Pancreas (tissue), 10 donors: ENCODE measurements at regions not wholly inside any gene's neighbourhood (a gene's known extent, or its start where the extent isn't known, plus 50 kb on each side); places are given as distances from the start of the nearest gene placed in this dataset.
"Not testable (repeated sequence)": the region's sequence is repeated elsewhere in the genome, so short reads cannot be mapped to it uniquely, and the experiment has no call there.

Source experiments
- ATAC-seq, 4 donors: fragments of 200-7000 bp; cut with Tn5 transposase; one replicate each; pipeline versions ENCODE4 v1.8.0 to v1.9.1; 2020; ENCODE audit warnings: mild to moderate bottlenecking in 4 of 4, moderate library complexity in 4 of 4
- DNase-seq, 6 donors: peaks; one replicate each; pipeline ENCODE4 v3.0.0-alpha.2; 2020
- FAIRE-seq: peaks from 2 replicates; lab custom pipeline; 2012; peaks lifted over from hg19 to GRCh38; lab: Jason Lieb, UNC
- H3K27ac ChIP-seq, 4 donors: fragments of 200-600 bp; sonication (generic); 1 replicate in 3 of 4; 2 replicates in 1 of 4; pipeline versions ENCODE4 v1.5.0 to v1.8.0; 2020
- H3K27me3 ChIP-seq, 4 donors: fragments of 200-600 bp; one replicate each; pipeline ENCODE4 v1.8.0; 2021
- H3K36me3 ChIP-seq, 3 donors: fragments of 200-600 bp; sonication (generic) in 1 of 3; one replicate each; pipeline versions ENCODE4 v1.5.0 to v1.8.0; 2020 to 2021
- H3K4me1 ChIP-seq, 3 donors: fragments of 200-600 bp; one replicate each; pipeline ENCODE4 v1.8.0; 2021
- H3K4me3 ChIP-seq, 4 donors: fragments of 200-600 bp; sonication (generic) in 2 of 4; one replicate each; pipeline versions ENCODE4 v1.5.0 to v1.8.0; 2020 to 2021
- H3K9me3 ChIP-seq, 4 donors: fragments of 200-600 bp; one replicate each; pipeline ENCODE4 v1.8.0; 2021
- CTCF ChIP-seq, 4 donors: fragments of 200-600 bp; sonication (generic) in 3 of 4; IDR thresholded peaks; one replicate each; pipeline versions ENCODE4 v1.5.0 to v1.8.0; 2021; ENCODE audit warnings: antibody characterized with exemption in 4 of 4
- WGBS, 2 donors: extraction: QIAGEN DNeasy Blood & Tissue Kit; methylation state at CpG; one replicate each; pipeline ENCODE4 v1.1.7; 2013; 5-methylcytosine and 5-hydroxymethylcytosine counted together
- intact Hi-C, 3 donors: fragments of 100-400 bp; cut with DNase I; formaldehyde crosslinking; loops; one replicate each; pipeline versions ENCODE4 v1.11.1 to v1.14.2; 2022
- donor health status: healthy with polysubstance abuse.
- donor health status: DM: no; HTN: no; CAD: no; lungs with moderate emphysema.
- donor health status: DM: no; HTN: no; CAD: no.
- donor health status: control.
- donor health status: control.
- donor health status: Bipolar disorder and iron deficiency.
- donor health status: DM: yes; HTN: yes; CAD: no.
- donor health status: DM: no; HTN: no; CAD: no.
- donor health status: DM: no; HTN: no; CAD: no.
- donor health status: DM: yes; HTN: yes; CAD: no.

DNA sequence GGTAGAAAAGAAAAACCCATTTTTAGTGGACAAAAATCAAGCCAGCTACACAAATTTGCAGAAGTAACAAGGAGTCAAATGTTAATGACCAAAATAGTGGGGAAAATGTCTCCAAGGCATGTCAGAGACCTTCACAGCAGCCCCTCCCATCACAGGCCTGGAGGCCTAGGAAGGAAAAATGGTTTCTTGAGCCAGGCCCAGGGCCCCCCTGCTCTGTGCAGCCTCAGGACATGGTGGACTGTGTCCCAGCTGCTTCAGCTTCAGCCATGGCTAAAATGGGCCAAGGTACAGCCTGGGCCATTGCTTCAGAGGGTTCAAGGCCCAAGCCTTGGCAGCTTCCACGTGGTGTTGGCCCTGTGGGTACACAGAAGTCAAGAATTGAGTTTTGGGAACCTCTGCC lies 82.5 kb upstream of the CLVS2 start:
- WGBS, 2 donors: 4 to 5% methylated on average over 1 of the region's 1 CpG
- no peak overlapping the region for H3K27ac ChIP-seq
- H3K4me3 ChIP-seq: no peak overlapping the region
- H3K9me3 ChIP-seq: no peaks in the 10 kb centered on the region
- no peaks in the 10 kb centered on the region for H3K36me3 ChIP-seq
- peak in 1 of 6 donors; percentile 12 for DNase-seq
- intact Hi-C loops: no loop called here
- no peak for FAIRE-seq
- no peaks in the 10 kb centered on the region for H3K4me1 ChIP-seq
- no peaks in the 10 kb centered on the region for H3K27me3 ChIP-seq
- ATAC-seq: no peak
- TF ChIP-seq CTCF (IDR thresholded peaks at IDR 0.05): no peak

GRCh38 chr6:122918714-122919113 lies 77.3 kb upstream of the CLVS2 start:
- DNase-seq (no peak), FAIRE-seq (no peak), ATAC-seq (no peak)
- intact Hi-C loops: no loop called here
- Histone ChIP-seq H3K9me3 (no peaks in the 10 kb centered on the region), H3K27ac (no peak overlapping the region), H3K4me1 (no peaks in the 10 kb centered on the region), H3K27me3 (no peaks in the 10 kb centered on the region), H3K4me3 (no peak overlapping the region), H3K36me3 (no peaks in the 10 kb centered on the region)
- TF ChIP-seq CTCF (IDR thresholded peaks at IDR 0.05): no peak

GRCh38 chr6:122930252-122931180 lies 65.5 kb upstream of the CLVS2 start:
- no peaks in the 10 kb centered on the region for H3K4me1 ChIP-seq
- FAIRE-seq (no peak), DNase-seq (no peak), ATAC-seq (no peak)
- no peaks in the 10 kb centered on the region for H3K27me3 ChIP-seq
- 61 to 75% methylated on average over 3 of the region's 3 CpGs for WGBS, 2 donors
- no peaks in the 10 kb centered on the region for H3K36me3 ChIP-seq
- peaks cover 0 to 3% (median 0%) of the 10 kb centered on the region in 4 donors for H3K9me3 ChIP-seq
- no peak overlapping the region for H3K4me3 ChIP-seq
- intact Hi-C loops: no loop called here
- no peak overlapping the region for H3K27ac ChIP-seq
- TF ChIP-seq CTCF (IDR thresholded peaks at IDR 0.05): no peak

DNA sequence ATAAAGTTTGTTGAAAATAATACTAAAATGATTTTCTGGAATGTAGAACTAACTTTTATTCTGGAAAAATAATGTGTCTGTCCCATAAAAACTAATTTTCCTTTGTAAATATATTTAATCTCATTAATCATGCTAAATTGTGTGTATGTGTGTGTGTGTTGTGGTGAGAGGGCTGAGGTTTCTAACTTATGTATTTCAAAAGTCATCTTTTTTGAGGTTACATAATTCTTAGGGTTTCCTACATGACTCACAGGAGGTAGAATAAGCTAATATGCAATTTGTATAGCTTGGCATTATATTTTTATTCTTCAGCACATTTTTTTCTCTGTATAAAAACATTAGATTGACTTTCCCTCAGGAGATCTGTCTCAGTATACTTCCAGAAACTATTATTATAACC lies 64.1 kb upstream of the CLVS2 start:
- Histone ChIP-seq H3K27me3 (no peaks in the 10 kb centered on the region), H3K4me1 (no peaks in the 10 kb centered on the region), H3K4me3 (no peak overlapping the region), H3K36me3 (no peaks in the 10 kb centered on the region), H3K27ac (no peak overlapping the region), H3K9me3 (no peaks in the 10 kb centered on the region)
- no peak for TF ChIP-seq CTCF (IDR thresholded peaks at IDR 0.05)
- ATAC-seq (no peak), FAIRE-seq (no peak), DNase-seq (no peak)
- intact Hi-C loops: no loop called here

- ATAC-seq, FAIRE-seq, H3K4me3 ChIP-seq, H3K36me3 ChIP-seq, H3K27ac ChIP-seq, intact Hi-C loops, H3K9me3 ChIP-seq, H3K4me1 ChIP-seq, H3K27me3 ChIP-seq: not testable (repeated sequence)
- peak in 1 of 6 donors; percentile 22 for DNase-seq
- WGBS, 2 donors: 62 to 72% methylated on average over 6 of the region's 6 CpGs
Observed at GRCh38 chr6:122944936-122945335, 51.1 kb upstream of the CLVS2 start.
